H1 (cell line): ENCODE measurements at regions not wholly inside any gene's neighbourhood (a gene's known extent, or its start where the extent isn't known, plus 50 kb on each side); places are given as distances from the start of the nearest gene placed in this dataset.

Experiments used
- CREB1 ChIP-seq: IDR thresholded peaks from 2 replicates; pipeline ENCODE4 v1.6.1; 2012; ENCODE audit warnings: inconsistent platforms
- EP300 ChIP-seq, 2 experiments: IDR thresholded peaks; 1 replicate in 1 of 2; 2 replicates in 1 of 2; pipeline ENCODE4 v1.6.1; 2011 to 2012; ENCODE audit warnings: low read depth in 2 of 2, low read length in 2 of 2, mild to moderate bottlenecking in 2 of 2, borderline replicate concordance in 1 of 2, inconsistent platforms in 1 of 2, moderate library complexity in 1 of 2
- EZH2 ChIP-seq: fragments of 200-600 bp; sonication (generic); IDR thresholded peaks from 2 replicates; pipeline ENCODE4 v1.7.1; 2012; ENCODE audit warnings: low read depth, mild to moderate bottlenecking, moderate library complexity, low read length, inconsistent platforms; ENCODE audit not compliant: severe bottlenecking
- RAD21 ChIP-seq, 2 experiments: IDR thresholded peaks in 1 of 2; conservative IDR thresholded peaks in 1 of 2; 2 replicates each; pipeline ENCODE4 v1.6.1; 2011; ENCODE audit warnings: low read depth in 2 of 2, low read length in 2 of 2, improper control_type of control experiment in 1 of 2, inconsistent platforms in 1 of 2, mild to moderate bottlenecking in 1 of 2, moderate library complexity in 1 of 2
- TF ChIP-seq, protein P1 (sequence below): IDR thresholded peaks from 2 replicates; pipeline ENCODE4 v1.6.1; 2011; ENCODE audit warnings: low read length, improper control_type of control experiment
- TF ChIP-seq, protein P2 (sequence below), 3 experiments: IDR thresholded peaks; 1 replicate in 2 of 3; 2 replicates in 1 of 3; pipeline versions ENCODE4 v1.5.1 to v1.6.1; 2011; ENCODE audit warnings: low read length in 3 of 3, mild to moderate bottlenecking in 3 of 3, inconsistent platforms in 2 of 3, low read depth in 1 of 3, moderate library complexity in 1 of 3; ENCODE audit not compliant: insufficient read depth in 1 of 3; ENCODE audit errors: control extremely low read depth in 1 of 3
- TF ChIP-seq, protein P3 (sequence below): IDR thresholded peaks from 2 replicates; pipeline ENCODE4 v1.6.1; 2012; ENCODE audit warnings: inconsistent platforms

- TF ChIP-seq EP300 (IDR thresholded peaks at IDR 0.05; ENCODE audit: borderline replicate concordance in 1 of 2, low read depth in 2 of 2, low read length in 2 of 2) (no peak), CREB1 (no peak), RAD21 (IDR thresholded peaks at IDR 0.05 in 1 of 2, conservative IDR thresholded peaks at IDR 0.05 in 1 of 2; ENCODE audit: low read depth in 2 of 2, low read length in 2 of 2) (no peak), EZH2 (no peak)
- TF ChIP-seq, protein P1, sequence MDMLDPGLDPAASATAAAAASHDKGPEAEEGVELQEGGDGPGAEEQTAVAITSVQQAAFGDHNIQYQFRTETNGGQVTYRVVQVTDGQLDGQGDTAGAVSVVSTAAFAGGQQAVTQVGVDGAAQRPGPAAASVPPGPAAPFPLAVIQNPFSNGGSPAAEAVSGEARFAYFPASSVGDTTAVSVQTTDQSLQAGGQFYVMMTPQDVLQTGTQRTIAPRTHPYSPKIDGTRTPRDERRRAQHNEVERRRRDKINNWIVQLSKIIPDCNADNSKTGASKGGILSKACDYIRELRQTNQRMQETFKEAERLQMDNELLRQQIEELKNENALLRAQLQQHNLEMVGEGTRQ: no peak
- TF ChIP-seq, protein P2, sequence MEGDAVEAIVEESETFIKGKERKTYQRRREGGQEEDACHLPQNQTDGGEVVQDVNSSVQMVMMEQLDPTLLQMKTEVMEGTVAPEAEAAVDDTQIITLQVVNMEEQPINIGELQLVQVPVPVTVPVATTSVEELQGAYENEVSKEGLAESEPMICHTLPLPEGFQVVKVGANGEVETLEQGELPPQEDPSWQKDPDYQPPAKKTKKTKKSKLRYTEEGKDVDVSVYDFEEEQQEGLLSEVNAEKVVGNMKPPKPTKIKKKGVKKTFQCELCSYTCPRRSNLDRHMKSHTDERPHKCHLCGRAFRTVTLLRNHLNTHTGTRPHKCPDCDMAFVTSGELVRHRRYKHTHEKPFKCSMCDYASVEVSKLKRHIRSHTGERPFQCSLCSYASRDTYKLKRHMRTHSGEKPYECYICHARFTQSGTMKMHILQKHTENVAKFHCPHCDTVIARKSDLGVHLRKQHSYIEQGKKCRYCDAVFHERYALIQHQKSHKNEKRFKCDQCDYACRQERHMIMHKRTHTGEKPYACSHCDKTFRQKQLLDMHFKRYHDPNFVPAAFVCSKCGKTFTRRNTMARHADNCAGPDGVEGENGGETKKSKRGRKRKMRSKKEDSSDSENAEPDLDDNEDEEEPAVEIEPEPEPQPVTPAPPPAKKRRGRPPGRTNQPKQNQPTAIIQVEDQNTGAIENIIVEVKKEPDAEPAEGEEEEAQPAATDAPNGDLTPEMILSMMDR (IDR thresholded peaks at IDR 0.05; ENCODE audit: control extremely low read depth in 1 of 3, insufficient read depth in 1 of 3, low read depth in 1 of 3, low read length in 3 of 3): no peak
- TF ChIP-seq, protein P3, sequence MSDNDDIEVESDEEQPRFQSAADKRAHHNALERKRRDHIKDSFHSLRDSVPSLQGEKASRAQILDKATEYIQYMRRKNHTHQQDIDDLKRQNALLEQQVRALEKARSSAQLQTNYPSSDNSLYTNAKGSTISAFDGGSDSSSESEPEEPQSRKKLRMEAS: no peak
Measured at GRCh38 chr18:22082408-22082807, 87.0 kb upstream of the GATA6 start.
